ENCODE measurements at regions not wholly inside any gene's neighbourhood (a gene's known extent, or its start where the extent isn't known, plus 50 kb on each side); places are given as distances from the start of the nearest gene placed in this dataset.

- no peak for DNase-seq
- TF ChIP-seq CTCF (IDR thresholded peaks at IDR 0.05): no peak
- intact Hi-C loops (cut with DNase I, micrococcal nuclease): no loop called here
These were observed 594.0 kb upstream of the VRK2 start for GRCh38 chr2:57452634-57453033.

GRCh38 chr2:57453945-57454344, 592.7 kb upstream of the VRK2 start:
- H3K36me3 ChIP-seq (ENCODE audit: low read depth): no peaks in the 10 kb centered on the region
- no peaks in the 10 kb centered on the region for H3K4me1 ChIP-seq (ENCODE audit: low read depth)
- no peak overlapping the region for H3K4me3 ChIP-seq
- intact Hi-C loops (cut with DNase I, micrococcal nuclease): no loop called here
- no peak for DNase-seq
- ATAC-seq: no peak
- no peaks in the 10 kb centered on the region for H3K9me3 ChIP-seq
- TF ChIP-seq CTCF (IDR thresholded peaks at IDR 0.05): no peak

More at GRCh38 chr2:57452634-57453033, 594.0 kb upstream of the VRK2 start:
- H3K9me3 ChIP-seq: no peaks in the 10 kb centered on the region
- H3K4me1 ChIP-seq (ENCODE audit: low read depth): no peaks in the 10 kb centered on the region
- no peak for ATAC-seq
- H3K36me3 ChIP-seq (ENCODE audit: low read depth): no peaks in the 10 kb centered on the region
- H3K4me3 ChIP-seq: no peak overlapping the region

GRCh38 chr2:57460396-57461276, 586.0 kb upstream of the VRK2 start:
- no peaks in the 10 kb centered on the region for H3K4me1 ChIP-seq (ENCODE audit: low read depth)
- intact Hi-C loops (cut with DNase I, micrococcal nuclease): no loop called here
- ATAC-seq (no peak), DNase-seq (no peak)
- no peak overlapping the region for H3K4me3 ChIP-seq
- no peaks in the 10 kb centered on the region for H3K9me3 ChIP-seq
- TF ChIP-seq CTCF (IDR thresholded peaks at IDR 0.05): no peak
- no peaks in the 10 kb centered on the region for H3K36me3 ChIP-seq (ENCODE audit: low read depth)

GRCh38 chr2:57461624-57462023, 585.0 kb upstream of the VRK2 start:
- ATAC-seq (no peak), DNase-seq (no peak)
- no peak overlapping the region for H3K4me3 ChIP-seq
- H3K4me1 ChIP-seq (ENCODE audit: low read depth): no peaks in the 10 kb centered on the region
- H3K36me3 ChIP-seq (ENCODE audit: low read depth): no peaks in the 10 kb centered on the region
- no peaks in the 10 kb centered on the region for H3K9me3 ChIP-seq
- intact Hi-C loops (cut with DNase I, micrococcal nuclease): no loop called here
- no peak for TF ChIP-seq CTCF (IDR thresholded peaks at IDR 0.05)

- H3K4me3 ChIP-seq: no peak overlapping the region
- H3K4me1 ChIP-seq (ENCODE audit: low read depth): no peaks in the 10 kb centered on the region
- no peak for ATAC-seq
- no peaks in the 10 kb centered on the region for H3K9me3 ChIP-seq
- no peak for TF ChIP-seq CTCF (IDR thresholded peaks at IDR 0.05)
- no peaks in the 10 kb centered on the region for H3K36me3 ChIP-seq (ENCODE audit: low read depth)
- DNase-seq: no peak
- intact Hi-C loops (cut with DNase I, micrococcal nuclease): no loop called here
These were observed 581.5 kb upstream of the VRK2 start for GRCh38 chr2:57465067-57465466.
